ENCODE measurements at regions not wholly inside any gene's neighbourhood (a gene's known extent, or its start where the extent isn't known, plus 50 kb on each side); places are given as distances from the start of the nearest gene placed in this dataset.

GRCh38 chr2:198476007-198476406, 671.6 kb downstream of the PLCL1 start:
- no peaks in the 10 kb centered on the region for H3K4me1 Mint-ChIP-seq
- no peak for DNase-seq

GRCh38 chr2:198471291-198471690, 666.9 kb downstream of the PLCL1 start:
- POLR2A ChIA-PET = no interaction called here
- Mint-ChIP-seq H3K4me3 (no peak overlapping the region), H3K27me3 (no peaks in the 10 kb centered on the region), H3K27ac (no peak overlapping the region), H3K4me1 (no peaks in the 10 kb centered on the region), H3K9me3 (no peaks in the 10 kb centered on the region), H3K36me3 (ENCODE audit: low read depth) (no peaks in the 10 kb centered on the region)
- DNase-seq = no peak
- CTCF ChIA-PET = no interaction called here

More at GRCh38 chr2:198476007-198476406, 671.6 kb downstream of the PLCL1 start:
- Mint-ChIP-seq H3K27ac (no peak overlapping the region), H3K27me3 (no peaks in the 10 kb centered on the region), H3K36me3 (ENCODE audit: low read depth) (no peaks in the 10 kb centered on the region), H3K9me3 (no peaks in the 10 kb centered on the region), H3K4me3 (no peak overlapping the region)
- ChIA-PET CTCF (no interaction called here), POLR2A (no interaction called here)

- H3K4me1 Mint-ChIP-seq = no peaks in the 10 kb centered on the region
- H3K27me3 Mint-ChIP-seq = no peaks in the 10 kb centered on the region
- peaks cover 2% of the 10 kb centered on the region for H3K9me3 Mint-ChIP-seq
- H3K4me3 Mint-ChIP-seq = no peak overlapping the region
- H3K36me3 Mint-ChIP-seq (ENCODE audit: low read depth) = no peaks in the 10 kb centered on the region
- DNase-seq = no peak
- H3K27ac Mint-ChIP-seq = no peak overlapping the region
- POLR2A ChIA-PET = no interaction called here
- CTCF ChIA-PET = no interaction called here
Observed at GRCh38 chr2:198468136-198468535, 663.7 kb downstream of the PLCL1 start.

- DNase-seq = no peak
- Mint-ChIP-seq H3K4me3 (no peak overlapping the region), H3K4me1 (no peaks in the 10 kb centered on the region), H3K27ac (no peak overlapping the region), H3K36me3 (ENCODE audit: low read depth) (no peaks in the 10 kb centered on the region), H3K27me3 (no peaks in the 10 kb centered on the region), H3K9me3 (peaks cover 2% of the 10 kb centered on the region)
- ChIA-PET POLR2A (no interaction called here), CTCF (no interaction called here)
Observed at GRCh38 chr2:198465970-198466369, 661.6 kb downstream of the PLCL1 start.

GRCh38 chr2:198456418-198456817, 652.0 kb downstream of the PLCL1 start:
- no peaks in the 10 kb centered on the region for H3K4me1 Mint-ChIP-seq
- ChIA-PET POLR2A (no interaction called here), CTCF (no interaction called here)
- no peaks in the 10 kb centered on the region for H3K9me3 Mint-ChIP-seq
- no peak overlapping the region for H3K27ac Mint-ChIP-seq
- H3K4me3 Mint-ChIP-seq = no peak overlapping the region
- DNase-seq = no peak
- H3K36me3 Mint-ChIP-seq (ENCODE audit: low read depth) = no peaks in the 10 kb centered on the region
- H3K27me3 Mint-ChIP-seq = no peaks in the 10 kb centered on the region

GRCh38 chr2:198453866-198454265, 649.5 kb downstream of the PLCL1 start:
- no peak for DNase-seq
- no peaks in the 10 kb centered on the region for H3K9me3 Mint-ChIP-seq
- ChIA-PET CTCF (no interaction called here), POLR2A (no interaction called here)
- no peak overlapping the region for H3K4me3 Mint-ChIP-seq
- H3K27ac Mint-ChIP-seq = no peak overlapping the region
- H3K27me3 Mint-ChIP-seq = no peaks in the 10 kb centered on the region
- no peaks in the 10 kb centered on the region for H3K4me1 Mint-ChIP-seq
- H3K36me3 Mint-ChIP-seq (ENCODE audit: low read depth) = no peaks in the 10 kb centered on the region

- H3K4me1 Mint-ChIP-seq = no peaks in the 10 kb centered on the region
- no peaks in the 10 kb centered on the region for H3K36me3 Mint-ChIP-seq (ENCODE audit: low read depth)
- H3K27ac Mint-ChIP-seq = no peak overlapping the region
- no peaks in the 10 kb centered on the region for H3K9me3 Mint-ChIP-seq
- H3K4me3 Mint-ChIP-seq = no peak overlapping the region
- no peak for DNase-seq
- CTCF ChIA-PET = no interaction called here
- POLR2A ChIA-PET = no interaction called here
- H3K27me3 Mint-ChIP-seq = no peaks in the 10 kb centered on the region
Observed at GRCh38 chr2:198452327-198452726, 647.9 kb downstream of the PLCL1 start.

- H3K27ac Mint-ChIP-seq = no peak overlapping the region
- no peak overlapping the region for H3K4me3 Mint-ChIP-seq
- H3K36me3 Mint-ChIP-seq (ENCODE audit: low read depth) = no peaks in the 10 kb centered on the region
- no peaks in the 10 kb centered on the region for H3K4me1 Mint-ChIP-seq
- POLR2A ChIA-PET = no interaction called here
- H3K27me3 Mint-ChIP-seq = peaks cover 3% of the 10 kb centered on the region
- no peak for DNase-seq
- CTCF ChIA-PET = no interaction called here
- no peaks in the 10 kb centered on the region for H3K9me3 Mint-ChIP-seq
Observed at GRCh38 chr2:198448789-198449188, 644.4 kb downstream of the PLCL1 start.

- H3K36me3 Mint-ChIP-seq (ENCODE audit: low read depth) = no peaks in the 10 kb centered on the region
- no peaks in the 10 kb centered on the region for H3K9me3 Mint-ChIP-seq
- H3K4me3 Mint-ChIP-seq = no peak overlapping the region
- H3K4me1 Mint-ChIP-seq = no peaks in the 10 kb centered on the region
- no peak overlapping the region for H3K27ac Mint-ChIP-seq
- ChIA-PET POLR2A (no interaction called here), CTCF (no interaction called here)
- DNase-seq = no peak
- H3K27me3 Mint-ChIP-seq = peaks cover 3% of the 10 kb centered on the region
Observed at GRCh38 chr2:198444800-198445287, 640.5 kb downstream of the PLCL1 start.

GRCh38 chr2:198441901-198442300, 637.5 kb downstream of the PLCL1 start:
- Mint-ChIP-seq H3K27me3 (peaks cover 3% of the 10 kb centered on the region), H3K4me3 (no peak overlapping the region), H3K4me1 (no peaks in the 10 kb centered on the region), H3K9me3 (no peaks in the 10 kb centered on the region), H3K36me3 (ENCODE audit: low read depth) (no peaks in the 10 kb centered on the region), H3K27ac (no peak overlapping the region)
- CTCF ChIA-PET = no interaction called here
- DNase-seq = no peak
- POLR2A ChIA-PET = no interaction called here

GRCh38 chr2:198441246-198441645, 636.9 kb downstream of the PLCL1 start:
- ChIA-PET POLR2A (no interaction called here), CTCF (no interaction called here)
- Mint-ChIP-seq H3K4me3 (no peak overlapping the region), H3K4me1 (no peaks in the 10 kb centered on the region), H3K27me3 (peaks cover 3% of the 10 kb centered on the region), H3K36me3 (ENCODE audit: low read depth) (no peaks in the 10 kb centered on the region), H3K27ac (no peak overlapping the region), H3K9me3 (no peaks in the 10 kb centered on the region)
- no peak for DNase-seq

GRCh38 chr2:198440833-198441232, 636.4 kb downstream of the PLCL1 start:
- no peaks in the 10 kb centered on the region for H3K9me3 Mint-ChIP-seq
- CTCF ChIA-PET = no interaction called here

GRCh38 chr2:198438331-198438730, 633.9 kb downstream of the PLCL1 start:
- no peak for DNase-seq
- Mint-ChIP-seq H3K9me3 (no peaks in the 10 kb centered on the region), H3K4me3 (no peak overlapping the region), H3K27ac (no peak overlapping the region), H3K27me3 (peaks cover 3% of the 10 kb centered on the region), H3K36me3 (ENCODE audit: low read depth) (no peaks in the 10 kb centered on the region), H3K4me1 (no peaks in the 10 kb centered on the region)
- ChIA-PET POLR2A (no interaction called here), CTCF (no interaction called here)

More at GRCh38 chr2:198440833-198441232, 636.4 kb downstream of the PLCL1 start:
- Mint-ChIP-seq H3K27me3 (peaks cover 3% of the 10 kb centered on the region), H3K4me1 (no peaks in the 10 kb centered on the region), H3K36me3 (ENCODE audit: low read depth) (no peaks in the 10 kb centered on the region), H3K4me3 (no peak overlapping the region), H3K27ac (no peak overlapping the region)
- POLR2A ChIA-PET = no interaction called here
- DNase-seq = no peak

GRCh38 chr2:198424112-198424511, 619.7 kb downstream of the PLCL1 start:
- no peak overlapping the region for H3K4me3 Mint-ChIP-seq
- ChIA-PET POLR2A (no interaction called here), CTCF (interaction anchor here (0.7 kb wide), 1 partner anchor 11 kb away, joined by 4 read pairs; no protein-coding TSS in a partner anchor)
- no peaks in the 10 kb centered on the region for H3K27me3 Mint-ChIP-seq
- DNase-seq = no peak
- H3K4me1 Mint-ChIP-seq = no peaks in the 10 kb centered on the region
- no peaks in the 10 kb centered on the region for H3K36me3 Mint-ChIP-seq (ENCODE audit: low read depth)
- no peaks in the 10 kb centered on the region for H3K9me3 Mint-ChIP-seq
- H3K27ac Mint-ChIP-seq = no peak overlapping the region

- Mint-ChIP-seq H3K27ac (no peak overlapping the region), H3K4me3 (no peak overlapping the region), H3K9me3 (no peaks in the 10 kb centered on the region), H3K27me3 (peaks cover 2% of the 10 kb centered on the region), H3K36me3 (ENCODE audit: low read depth) (no peaks in the 10 kb centered on the region), H3K4me1 (no peaks in the 10 kb centered on the region)
- ChIA-PET CTCF (no interaction called here), POLR2A (no interaction called here)
- DNase-seq = no peak
Observed at GRCh38 chr2:198417836-198418235, 613.4 kb downstream of the PLCL1 start.

Measured in activated CD4-positive, alpha-beta memory T cell treated with anti-CD3 and anti-CD28 coated beads, Interleukin-2, amount 10 ng/mL, durations not matched to agents 7 days and 5 days (primary cell).